ENCODE measurements at regions not wholly inside any gene's neighbourhood (a gene's known extent, or its start where the extent isn't known, plus 50 kb on each side); places are given as distances from the start of the nearest gene placed in this dataset.

DNA sequence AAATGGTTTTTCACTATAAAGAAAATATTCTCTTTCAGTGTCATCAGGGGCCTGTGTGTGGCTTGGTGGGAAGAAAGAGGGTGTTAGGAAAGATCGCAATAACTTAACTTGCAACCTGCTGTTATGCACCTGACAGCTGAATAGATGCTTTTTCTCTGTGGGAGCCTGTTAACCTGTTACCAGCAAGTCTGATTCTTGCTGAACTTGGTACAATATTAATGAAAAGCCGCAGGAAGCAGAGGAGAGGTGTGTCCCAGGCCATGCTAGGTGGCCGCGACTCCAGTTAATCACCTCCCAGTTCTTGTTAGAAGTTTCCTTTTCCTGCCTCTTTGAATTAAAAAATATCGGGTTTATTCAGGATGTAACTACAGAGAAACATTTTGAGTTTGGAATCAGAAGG is 494.8 kb upstream of the AGA start:
- Histone ChIP-seq H4K20me1 (ENCODE audit: insufficient read depth, low read length) (no peaks in the 10 kb centered on the region), H3K4me3 (replicated peaks in 1 of 3; ENCODE audit: insufficient read depth in 1 of 3, low read depth in 2 of 3, low read length in 3 of 3) (no peak overlapping the region), H2AFZ (ENCODE audit: low read length) (no peak overlapping the region), H3K9me3 (ENCODE audit: low read length) (peaks cover 10% of the 10 kb centered on the region), H3K79me2 (ENCODE audit: insufficient read depth, low read length) (no peaks in the 10 kb centered on the region), H3K27ac (ENCODE audit: extremely low read length, insufficient read depth, low read length) (no peak overlapping the region), H3K9ac (ENCODE audit: insufficient read depth, low read depth, low read length) (no peak overlapping the region), H3K27me3 (ENCODE audit: control insufficient read depth in 1 of 2, insufficient read depth in 2 of 2, low read length in 2 of 2) (no peaks in the 10 kb centered on the region), H3K4me1 (ENCODE audit: insufficient read depth, low read length) (no peaks in the 10 kb centered on the region), H3K4me2 (ENCODE audit: low read depth, low read length) (no peak overlapping the region), H3K36me3 (replicated peaks in 1 of 2; ENCODE audit: control insufficient read depth in 1 of 2, insufficient read depth in 2 of 2, low read length in 2 of 2) (no peaks in the 10 kb centered on the region)
- DNase-seq (ENCODE audit: low spot score) (no peak), FAIRE-seq (no peak), ATAC-seq (no peak)
- CTCF ChIA-PET (ENCODE audit: low intra/inter-chr PET ratio, low total read pairs): no interaction called here
- 28% methylated on average over 5 of the region's 5 CpGs for WGBS (ENCODE audit: low lambda C conversion rate)
- no peak for TF ChIP-seq ZNF792 (CRISPR knock-in tag; IDR thresholded peaks at IDR 0.05)
- TF ChIP-seq PHB2 (IDR thresholded peaks at IDR 0.05; ENCODE audit: partially characterized antibody): no peak
- TF ChIP-seq ZSCAN9 (CRISPR knock-in tag; IDR thresholded peaks at IDR 0.05; ENCODE audit: borderline replicate concordance): no peak
- TF ChIP-seq ZSCAN21 (CRISPR knock-in tag; IDR thresholded peaks at IDR 0.05; ENCODE audit: borderline replicate concordance): no peak
- TF ChIP-seq NCOA5 (CRISPR knock-in tag; IDR thresholded peaks at IDR 0.05): no peak
- no peak for TF ChIP-seq ZNF841 (CRISPR knock-in tag; IDR thresholded peaks at IDR 0.05; ENCODE audit: borderline replicate concordance)
- TF ChIP-seq ZNF333 (CRISPR knock-in tag; IDR thresholded peaks at IDR 0.05; ENCODE audit: borderline replicate concordance): no peak
- in situ Hi-C loops (cut with HindIII; ENCODE audit: extremely low pct_ligation_motif_present, low pct_unique_long_range_greater_than_20kb) (no loop called here), intact Hi-C loops (cut with micrococcal nuclease; ENCODE audit: unreplicated experiment) (no loop called here)
- no TSS peak for BruUV-seq (replicated peaks)
- POLR2A ChIA-PET: no interaction called here

DNA sequence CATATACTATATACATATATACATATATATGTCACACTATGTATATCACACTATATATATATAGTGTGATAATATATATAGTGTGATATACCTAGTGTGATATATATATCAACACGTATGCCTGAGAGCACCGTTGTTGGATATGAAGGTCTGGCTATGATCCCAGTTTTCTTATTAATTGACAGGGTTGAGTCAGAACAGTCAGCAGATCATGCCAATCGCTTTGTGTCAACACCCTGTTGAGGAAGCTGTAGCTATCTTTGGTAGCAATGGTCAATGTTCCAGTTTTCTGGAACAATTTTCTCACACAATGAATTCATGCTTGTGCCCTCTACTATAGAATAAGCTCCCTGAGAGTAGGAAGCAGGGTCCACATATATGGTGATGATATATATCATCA is 496.0 kb upstream of the AGA start:
- Histone ChIP-seq H3K9ac (ENCODE audit: insufficient read depth, low read depth, low read length) (no peak overlapping the region), H3K4me3 (replicated peaks in 1 of 3; ENCODE audit: insufficient read depth in 1 of 3, low read depth in 2 of 3, low read length in 3 of 3) (no peak overlapping the region), H3K79me2 (ENCODE audit: insufficient read depth, low read length) (no peaks in the 10 kb centered on the region), H3K9me3 (ENCODE audit: low read length) (peaks cover 10% of the 10 kb centered on the region), H2AFZ (ENCODE audit: low read length) (no peak overlapping the region), H4K20me1 (ENCODE audit: insufficient read depth, low read length) (no peaks in the 10 kb centered on the region), H3K36me3 (replicated peaks in 1 of 2; ENCODE audit: control insufficient read depth in 1 of 2, insufficient read depth in 2 of 2, low read length in 2 of 2) (no peaks in the 10 kb centered on the region), H3K27me3 (ENCODE audit: control insufficient read depth in 1 of 2, insufficient read depth in 2 of 2, low read length in 2 of 2) (no peaks in the 10 kb centered on the region), H3K4me2 (ENCODE audit: low read depth, low read length) (no peak overlapping the region), H3K4me1 (ENCODE audit: insufficient read depth, low read length) (no peaks in the 10 kb centered on the region), H3K27ac (ENCODE audit: extremely low read length, insufficient read depth, low read length) (no peak overlapping the region)
- 50% methylated on average over 3 of the region's 3 CpGs for WGBS (ENCODE audit: low lambda C conversion rate)
- intact Hi-C loops (cut with micrococcal nuclease; ENCODE audit: unreplicated experiment): no loop called here
- POLR2A ChIA-PET: no interaction called here
- in situ Hi-C loops (cut with HindIII; ENCODE audit: extremely low pct_ligation_motif_present, low pct_unique_long_range_greater_than_20kb): no loop called here
- FAIRE-seq (no peak), ATAC-seq (no peak), DNase-seq (ENCODE audit: low spot score) (no peak)
- BruUV-seq (replicated peaks): no TSS peak
- CTCF ChIA-PET (ENCODE audit: low intra/inter-chr PET ratio, low total read pairs): no interaction called here
- TF ChIP-seq, protein P1, sequence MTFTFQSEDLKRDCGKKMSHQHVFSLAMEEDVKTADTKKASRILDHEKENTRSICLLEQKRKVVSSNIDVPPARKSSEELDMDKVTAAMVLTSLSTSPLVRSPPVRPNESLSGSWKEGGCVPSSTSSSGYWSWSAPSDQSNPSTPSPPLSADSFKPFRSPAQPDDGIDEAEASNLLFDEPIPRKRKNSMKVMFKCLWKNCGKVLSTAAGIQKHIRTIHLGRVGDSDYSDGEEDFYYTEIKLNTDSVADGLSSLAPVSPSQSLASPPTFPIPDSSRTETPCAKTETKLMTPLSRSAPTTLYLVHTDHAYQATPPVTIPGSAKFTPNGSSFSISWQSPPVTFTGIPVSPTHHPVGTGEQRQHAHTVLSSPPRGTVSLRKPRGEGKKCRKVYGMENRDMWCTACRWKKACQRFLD (CRISPR knock-in tag; IDR thresholded peaks at IDR 0.05; ENCODE audit: borderline replicate concordance): no peak
- TF ChIP-seq ZNF30 (CRISPR knock-in tag; IDR thresholded peaks at IDR 0.05) (no peak), THAP11 (CRISPR knock-in tag; IDR thresholded peaks at IDR 0.05) (no peak), ZNF598 (CRISPR knock-in tag; IDR thresholded peaks at IDR 0.05; ENCODE audit: borderline replicate concordance) (no peak), NFIC (IDR thresholded peaks at IDR 0.05; ENCODE audit: low read length) (no peak), FLYWCH1 (CRISPR knock-in tag; IDR thresholded peaks at IDR 0.05) (no peak), ZNF839 (CRISPR knock-in tag; IDR thresholded peaks at IDR 0.05; ENCODE audit: borderline replicate concordance) (no peak), ASH2L (IDR thresholded peaks at IDR 0.05; ENCODE audit: insufficient read length, low read depth, low read length) (no peak)

Data from HepG2 (cell line).